ENCODE measurements at regions not wholly inside any gene's neighbourhood (a gene's known extent, or its start where the extent isn't known, plus 50 kb on each side); places are given as distances from the start of the nearest gene placed in this dataset.

DNA sequence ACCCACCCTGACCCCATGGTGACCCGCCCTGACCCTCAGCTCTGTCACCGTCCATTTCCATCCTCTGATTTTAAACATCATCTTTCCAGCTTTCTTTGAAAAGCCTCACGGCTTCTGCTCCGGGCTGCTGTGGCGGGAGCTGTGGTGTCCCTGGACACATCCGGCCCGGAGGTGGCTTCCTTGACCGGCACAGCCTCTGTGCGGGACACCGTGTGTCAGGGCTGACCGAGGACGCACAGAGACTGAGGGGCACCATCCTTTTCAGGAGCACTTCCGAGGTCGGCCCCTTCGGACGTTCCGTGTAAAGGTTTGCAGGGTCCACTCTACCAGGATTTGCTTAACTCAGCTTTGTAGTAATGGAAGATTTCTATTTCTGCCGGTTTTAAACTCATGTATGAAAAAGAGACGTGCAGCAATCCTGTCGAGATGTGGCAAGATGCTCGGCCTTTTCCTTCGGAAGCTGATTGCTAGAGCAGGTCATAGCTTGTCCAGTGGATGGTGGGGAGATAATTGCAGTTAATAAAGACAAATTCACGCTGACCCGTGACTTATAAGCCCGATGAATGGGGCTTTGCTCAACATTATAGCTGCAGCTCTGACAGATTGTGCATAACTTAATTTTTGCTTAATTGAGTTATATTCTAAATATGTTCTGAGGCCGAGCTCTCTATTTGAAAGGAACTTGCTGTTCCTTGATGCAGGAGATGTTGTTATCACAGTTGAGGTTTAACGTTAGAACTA is 54.4 kb upstream of the CFAP46 start:
- Mint-ChIP-seq H3K27me3 (ENCODE audit: insufficient read depth) (peaks cover 38% of the 10 kb centered on the region), H3K4me3 (no peak overlapping the region), H3K9me3 (no peaks in the 10 kb centered on the region)

DNA sequence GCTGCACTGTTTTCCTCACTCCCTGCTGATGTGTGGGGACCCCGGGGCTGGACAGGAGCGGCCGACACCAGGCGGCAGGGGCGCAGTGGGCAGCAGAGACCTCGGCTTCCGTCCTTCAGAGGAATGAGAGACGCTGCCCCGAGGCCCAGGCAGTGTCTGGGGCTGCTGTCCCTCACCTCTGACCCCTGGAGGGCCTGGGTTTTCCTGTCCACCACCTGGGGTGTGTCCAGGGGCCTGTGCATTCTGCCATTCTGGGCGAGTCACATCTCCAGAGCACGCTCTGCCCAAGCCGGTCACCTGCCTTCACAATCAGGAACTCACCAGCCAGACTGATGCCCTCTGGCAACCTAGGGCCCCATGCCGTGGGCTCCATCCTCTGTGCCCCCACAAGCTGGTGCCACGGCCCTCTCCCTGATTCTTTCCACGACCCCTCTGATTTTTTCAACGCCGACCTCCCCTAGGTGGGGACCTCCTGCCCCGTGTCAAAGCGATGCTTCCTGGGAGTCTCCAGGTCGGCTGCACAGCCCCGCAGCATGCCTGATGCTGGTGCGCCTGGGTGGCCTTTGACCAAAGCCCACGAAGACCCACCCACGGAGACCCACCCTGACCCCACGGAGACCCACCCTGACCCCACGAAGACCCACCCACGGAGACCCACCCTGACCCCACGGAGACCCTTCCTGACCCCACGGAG is 53.7 kb upstream of the CFAP46 start:
- TF ChIP-seq, protein P1, sequence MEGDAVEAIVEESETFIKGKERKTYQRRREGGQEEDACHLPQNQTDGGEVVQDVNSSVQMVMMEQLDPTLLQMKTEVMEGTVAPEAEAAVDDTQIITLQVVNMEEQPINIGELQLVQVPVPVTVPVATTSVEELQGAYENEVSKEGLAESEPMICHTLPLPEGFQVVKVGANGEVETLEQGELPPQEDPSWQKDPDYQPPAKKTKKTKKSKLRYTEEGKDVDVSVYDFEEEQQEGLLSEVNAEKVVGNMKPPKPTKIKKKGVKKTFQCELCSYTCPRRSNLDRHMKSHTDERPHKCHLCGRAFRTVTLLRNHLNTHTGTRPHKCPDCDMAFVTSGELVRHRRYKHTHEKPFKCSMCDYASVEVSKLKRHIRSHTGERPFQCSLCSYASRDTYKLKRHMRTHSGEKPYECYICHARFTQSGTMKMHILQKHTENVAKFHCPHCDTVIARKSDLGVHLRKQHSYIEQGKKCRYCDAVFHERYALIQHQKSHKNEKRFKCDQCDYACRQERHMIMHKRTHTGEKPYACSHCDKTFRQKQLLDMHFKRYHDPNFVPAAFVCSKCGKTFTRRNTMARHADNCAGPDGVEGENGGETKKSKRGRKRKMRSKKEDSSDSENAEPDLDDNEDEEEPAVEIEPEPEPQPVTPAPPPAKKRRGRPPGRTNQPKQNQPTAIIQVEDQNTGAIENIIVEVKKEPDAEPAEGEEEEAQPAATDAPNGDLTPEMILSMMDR (IDR thresholded peaks at IDR 0.05): no peak
- Mint-ChIP-seq H3K4me1 (ENCODE audit: low read depth) (no peaks in the 10 kb centered on the region), H3K9me3 (no peaks in the 10 kb centered on the region), H3K4me3 (no peak overlapping the region), H3K27me3 (ENCODE audit: insufficient read depth) (peaks cover 35% of the 10 kb centered on the region), H3K36me3 (ENCODE audit: low read depth) (no peaks in the 10 kb centered on the region), H3K27ac (no peak overlapping the region)
- no peak for DNase-seq

More for the DNA sequence above, 54.4 kb upstream of the CFAP46 start:
- no peak for DNase-seq
- Mint-ChIP-seq H3K4me1 (ENCODE audit: low read depth) (no peaks in the 10 kb centered on the region), H3K27ac (no peak overlapping the region), H3K36me3 (ENCODE audit: low read depth) (no peaks in the 10 kb centered on the region)
- TF ChIP-seq, protein P1 (IDR thresholded peaks at IDR 0.05): no peak

DNA sequence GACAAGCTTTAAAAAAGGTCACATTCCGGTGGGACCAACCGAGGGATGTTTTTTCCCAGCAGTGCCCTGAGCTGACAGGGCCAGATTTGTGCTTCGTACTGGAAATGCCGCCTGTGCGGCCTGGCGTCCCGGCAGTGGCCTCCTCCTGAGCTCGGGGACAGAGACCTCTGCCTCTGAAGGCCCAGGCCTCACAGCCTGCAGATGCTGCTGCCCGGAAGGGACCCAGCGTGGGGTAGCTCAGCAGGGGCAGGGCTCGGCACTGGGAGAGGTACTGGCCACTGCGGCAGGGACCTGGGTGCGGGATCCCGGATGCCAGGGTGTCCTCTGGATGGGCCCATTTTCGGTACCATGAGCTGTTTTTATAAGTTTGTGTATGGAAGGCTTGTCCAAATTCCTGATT is 52.4 kb upstream of the CFAP46 start:
- H3K9me3 Mint-ChIP-seq: no peaks in the 10 kb centered on the region
- H3K4me3 Mint-ChIP-seq: peak overlapping the region; percentile 43; the same call in 1 of the 2 replicates
- DNase-seq: no peak
- no peaks in the 10 kb centered on the region for H3K36me3 Mint-ChIP-seq (ENCODE audit: low read depth)
- H3K4me1 Mint-ChIP-seq (ENCODE audit: low read depth): no peaks in the 10 kb centered on the region
- TF ChIP-seq, protein P1 (IDR thresholded peaks at IDR 0.05): no peak
- H3K27me3 Mint-ChIP-seq (ENCODE audit: insufficient read depth): peaks cover 24% of the 10 kb centered on the region
- no peak overlapping the region for H3K27ac Mint-ChIP-seq

DNA sequence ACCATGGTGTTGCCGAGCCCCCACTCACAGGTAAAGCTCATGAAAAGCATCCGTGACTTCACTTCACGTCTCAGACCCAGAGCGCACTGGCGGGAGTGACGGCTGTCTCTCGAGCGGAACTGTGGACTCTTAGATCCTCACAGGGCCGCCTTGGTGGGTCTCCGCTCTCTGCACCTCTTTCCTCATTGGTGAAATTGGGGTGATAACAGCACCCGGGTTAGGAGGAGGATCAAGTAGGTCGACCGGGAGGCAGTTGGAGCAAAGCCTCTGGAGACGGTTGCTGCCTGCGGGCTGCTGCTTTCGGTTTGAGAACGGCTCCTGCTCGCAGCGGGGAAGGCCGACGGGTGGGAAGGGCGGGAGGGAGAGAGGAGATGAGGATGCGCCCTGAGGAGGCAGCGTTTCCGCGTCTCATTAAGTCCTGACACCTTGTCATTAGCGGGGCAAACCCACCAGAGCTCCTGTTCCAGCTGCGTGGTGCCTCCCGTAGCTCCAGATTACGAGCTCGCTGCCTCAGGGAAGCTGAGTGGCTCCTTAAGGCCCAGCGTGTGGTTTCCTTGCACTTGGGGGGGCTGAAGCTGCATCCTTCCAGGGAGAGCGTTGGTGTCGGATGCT is 51.9 kb upstream of the CFAP46 start:
- Mint-ChIP-seq H3K4me3 (peak overlapping the region; percentile 43; the same call in 1 of the 2 replicates), H3K9me3 (no peaks in the 10 kb centered on the region), H3K27me3 (ENCODE audit: insufficient read depth) (peaks cover 20% of the 10 kb centered on the region), H3K4me1 (ENCODE audit: low read depth) (no peaks in the 10 kb centered on the region), H3K27ac (no peak overlapping the region), H3K36me3 (ENCODE audit: low read depth) (no peaks in the 10 kb centered on the region)
- DNase-seq: no peak
- TF ChIP-seq, protein P1 (IDR thresholded peaks at IDR 0.05): no peak

DNA sequence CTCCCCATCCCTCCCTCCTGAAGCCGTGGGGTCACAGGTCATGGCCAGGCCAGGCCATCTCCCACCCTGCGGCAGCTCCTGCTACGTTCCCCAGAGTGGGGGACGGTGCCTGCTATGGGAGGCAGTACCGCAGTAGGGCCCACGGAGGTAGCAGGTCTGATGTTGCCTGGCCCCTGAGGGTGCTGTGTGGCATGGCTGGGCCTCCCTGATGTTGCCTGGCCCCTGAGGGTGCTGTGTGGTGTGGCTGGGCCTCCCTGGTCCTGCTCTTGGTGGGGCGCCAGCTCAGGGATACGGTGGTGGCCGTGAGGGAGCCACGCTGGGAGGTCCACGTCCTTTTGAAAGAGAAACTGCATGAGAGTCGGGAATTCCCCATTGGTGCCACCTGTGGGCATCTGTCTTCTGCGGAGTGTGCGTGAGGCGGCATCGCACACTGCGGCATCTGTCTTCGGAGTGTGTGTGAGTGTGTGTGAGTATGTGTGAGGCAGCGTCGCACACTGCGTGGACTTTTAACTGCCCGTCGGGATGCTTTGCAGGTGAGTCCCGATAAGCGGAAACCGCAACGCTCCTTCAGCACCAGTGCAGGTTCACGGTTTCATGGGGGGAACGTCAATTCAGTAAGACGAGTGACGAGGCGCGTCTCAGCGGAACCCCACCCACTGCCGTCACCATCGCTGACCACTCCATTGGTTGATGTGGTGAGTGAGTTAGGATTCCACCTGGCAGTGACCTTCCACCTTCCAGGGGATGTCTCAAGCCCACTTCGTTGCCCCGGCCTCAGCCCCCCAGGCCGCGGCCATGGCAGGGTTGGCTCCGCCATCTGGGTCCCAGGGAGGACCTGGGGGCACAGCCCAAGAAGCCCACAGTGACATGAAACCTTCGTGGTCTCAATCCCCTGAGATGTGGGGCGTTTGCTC is 51.2 kb upstream of the CFAP46 start:
- Mint-ChIP-seq H3K27me3 (ENCODE audit: insufficient read depth) (peaks cover 20% of the 10 kb centered on the region), H3K4me3 (peak overlapping the region; percentile 11), H3K9me3 (no peaks in the 10 kb centered on the region), H3K4me1 (ENCODE audit: low read depth) (no peaks in the 10 kb centered on the region), H3K27ac (no peak overlapping the region), H3K36me3 (ENCODE audit: low read depth) (no peaks in the 10 kb centered on the region)
- TF ChIP-seq, protein P1 (IDR thresholded peaks at IDR 0.05): no peak
- no peak for DNase-seq
